Activated CD8-positive, alpha-beta T cell treated with anti-CD3 and anti-CD28 coated beads for 36 hours (primary cell): ENCODE measurements at regions not wholly inside any gene's neighbourhood (a gene's known extent, or its start where the extent isn't known, plus 50 kb on each side); places are given as distances from the start of the nearest gene placed in this dataset.

Experiments used
- ATAC-seq: fragments of 200-7000 bp; cut with Tn5 transposase; one replicate; pipeline ENCODE4 v1.10.0; 2021; ENCODE audit warnings: mild to moderate bottlenecking, moderate library complexity
- CTCF ChIA-PET: fragments of 350-600 bp; sonication (Branson Sonifier 250); formaldehyde crosslinking; loops from one replicate; lab custom pipeline; 2021; ENCODE audit warnings: antibody characterized with exemption; lab: Charles Lee
- POLR2A ChIA-PET: fragments of 350-600 bp; sonication (Branson Sonifier 250); formaldehyde crosslinking; loops from one replicate; lab custom pipeline; 2021; ENCODE audit warnings: antibody characterized with exemption; lab: Charles Lee
- DNase-seq: peaks from one replicate; pipeline ENCODE4 v3.0.0-alpha.2; 2020
- H3K27ac Mint-ChIP-seq: one replicate; pipeline ENCODE4 v1.8.0; 2021; ENCODE audit warnings: mild to moderate bottlenecking, mixed read lengths
- H3K27me3 Mint-ChIP-seq: one replicate; pipeline ENCODE4 v1.8.0; 2021; ENCODE audit warnings: mixed read lengths
- H3K36me3 Mint-ChIP-seq: one replicate; pipeline ENCODE4 v1.8.0; 2021; ENCODE audit warnings: low read depth, mixed read lengths
- H3K4me1 Mint-ChIP-seq: one replicate; pipeline ENCODE4 v1.8.0; 2021; ENCODE audit warnings: low read depth, mixed read lengths
- H3K4me3 Mint-ChIP-seq: one replicate; pipeline ENCODE4 v1.8.0; 2021; ENCODE audit warnings: mild to moderate bottlenecking, moderate library complexity, mixed read lengths
- H3K9me3 Mint-ChIP-seq: one replicate; pipeline ENCODE4 v1.8.0; 2021; ENCODE audit warnings: mixed read lengths
- intact Hi-C: fragments of 100-400 bp; cut with micrococcal nuclease; formaldehyde crosslinking; loops from one replicate; pipeline ENCODE4 v1.10.0; 2022
- TF ChIP-seq, protein P1 (sequence below): fragments of 200-600 bp; IDR thresholded peaks from one replicate; pipeline ENCODE4 v1.8.0; 2022; ENCODE audit warnings: antibody characterized with exemption, mild to moderate bottlenecking

DNA sequence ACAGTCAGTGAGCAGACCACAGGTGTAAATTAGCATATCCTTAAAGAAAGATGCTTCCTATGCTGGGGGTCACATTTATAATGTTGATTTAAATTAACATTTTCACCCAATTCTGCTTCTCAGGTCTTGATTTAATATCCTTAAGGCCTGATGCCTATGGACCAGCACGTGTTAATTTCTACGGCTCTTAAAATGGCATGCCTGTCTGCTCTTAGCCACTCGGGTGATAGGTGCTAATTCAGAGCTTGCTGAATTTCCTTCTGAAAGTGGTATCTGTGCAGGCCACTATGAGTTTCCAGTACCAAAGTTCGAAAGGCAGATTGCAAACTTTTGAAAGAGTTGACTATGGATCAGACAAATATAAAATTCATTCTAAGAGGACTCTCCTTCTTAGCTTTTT, 487.4 kb upstream of the ADGRL2 start:
- no peaks in the 10 kb centered on the region for H3K4me1 Mint-ChIP-seq
- TF ChIP-seq, protein P1, sequence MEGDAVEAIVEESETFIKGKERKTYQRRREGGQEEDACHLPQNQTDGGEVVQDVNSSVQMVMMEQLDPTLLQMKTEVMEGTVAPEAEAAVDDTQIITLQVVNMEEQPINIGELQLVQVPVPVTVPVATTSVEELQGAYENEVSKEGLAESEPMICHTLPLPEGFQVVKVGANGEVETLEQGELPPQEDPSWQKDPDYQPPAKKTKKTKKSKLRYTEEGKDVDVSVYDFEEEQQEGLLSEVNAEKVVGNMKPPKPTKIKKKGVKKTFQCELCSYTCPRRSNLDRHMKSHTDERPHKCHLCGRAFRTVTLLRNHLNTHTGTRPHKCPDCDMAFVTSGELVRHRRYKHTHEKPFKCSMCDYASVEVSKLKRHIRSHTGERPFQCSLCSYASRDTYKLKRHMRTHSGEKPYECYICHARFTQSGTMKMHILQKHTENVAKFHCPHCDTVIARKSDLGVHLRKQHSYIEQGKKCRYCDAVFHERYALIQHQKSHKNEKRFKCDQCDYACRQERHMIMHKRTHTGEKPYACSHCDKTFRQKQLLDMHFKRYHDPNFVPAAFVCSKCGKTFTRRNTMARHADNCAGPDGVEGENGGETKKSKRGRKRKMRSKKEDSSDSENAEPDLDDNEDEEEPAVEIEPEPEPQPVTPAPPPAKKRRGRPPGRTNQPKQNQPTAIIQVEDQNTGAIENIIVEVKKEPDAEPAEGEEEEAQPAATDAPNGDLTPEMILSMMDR, result no peak
- intact Hi-C loops, result no loop called here
- H3K36me3 Mint-ChIP-seq, result no peaks in the 10 kb centered on the region
- DNase-seq (no peak), ATAC-seq (no peak)
- H3K27me3 Mint-ChIP-seq, result no peaks in the 10 kb centered on the region
- H3K4me3 Mint-ChIP-seq, result no peak overlapping the region
- H3K27ac Mint-ChIP-seq, result no peak overlapping the region
- CTCF ChIA-PET, result no interaction called here
- no peaks in the 10 kb centered on the region for H3K9me3 Mint-ChIP-seq
- POLR2A ChIA-PET, result no interaction called here

- no peak overlapping the region for H3K27ac Mint-ChIP-seq
- H3K4me3 Mint-ChIP-seq, result no peak overlapping the region
- ChIA-PET CTCF (no interaction called here), POLR2A (no interaction called here)
- H3K27me3 Mint-ChIP-seq, result no peaks in the 10 kb centered on the region
- no peaks in the 10 kb centered on the region for H3K9me3 Mint-ChIP-seq
- intact Hi-C loops, result no loop called here
- no peaks in the 10 kb centered on the region for H3K4me1 Mint-ChIP-seq
- H3K36me3 Mint-ChIP-seq, result no peaks in the 10 kb centered on the region
- TF ChIP-seq, protein P1, result no peak
- ATAC-seq (no peak), DNase-seq (no peak)
These were observed 488.4 kb upstream of the ADGRL2 start for GRCh38 chr1:81312272-81312754.

DNA sequence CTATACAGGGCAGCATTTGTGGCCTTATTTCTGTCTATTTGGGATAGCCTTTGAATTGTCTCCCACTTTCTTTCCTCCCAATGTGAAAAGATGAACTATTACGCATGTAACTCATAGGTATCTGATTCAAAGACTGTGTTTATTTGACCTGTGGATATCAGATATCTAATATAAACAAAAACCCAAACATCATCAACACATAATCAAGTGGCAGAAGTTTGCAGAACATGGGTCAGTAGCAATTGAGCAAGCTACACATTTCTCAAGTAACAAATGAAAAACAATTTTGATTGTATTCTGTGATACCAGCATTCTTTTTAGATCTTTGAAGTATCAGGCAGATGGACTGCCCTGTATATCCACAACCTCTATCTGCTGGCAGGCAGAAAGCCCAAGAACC, 490.5 kb upstream of the ADGRL2 start:
- ChIA-PET POLR2A (no interaction called here), CTCF (no interaction called here)
- Mint-ChIP-seq H3K4me3 (no peak overlapping the region), H3K27me3 (no peaks in the 10 kb centered on the region), H3K9me3 (no peaks in the 10 kb centered on the region), H3K36me3 (no peaks in the 10 kb centered on the region), H3K27ac (no peak overlapping the region), H3K4me1 (no peaks in the 10 kb centered on the region)
- ATAC-seq (no peak), DNase-seq (no peak)
- TF ChIP-seq, protein P1, result no peak
- intact Hi-C loops, result no loop called here

- ChIA-PET CTCF (no interaction called here), POLR2A (no interaction called here)
- Mint-ChIP-seq H3K9me3 (peaks cover 1% of the 10 kb centered on the region), H3K4me3 (no peak overlapping the region), H3K4me1 (no peaks in the 10 kb centered on the region), H3K27me3 (no peaks in the 10 kb centered on the region), H3K27ac (no peak overlapping the region), H3K36me3 (no peaks in the 10 kb centered on the region)
- TF ChIP-seq, protein P1, result no peak
- DNase-seq, result no peak
- ATAC-seq, result no peak
- intact Hi-C loops, result no loop called here
These were observed 492.5 kb upstream of the ADGRL2 start for GRCh38 chr1:81308191-81308590.

DNA sequence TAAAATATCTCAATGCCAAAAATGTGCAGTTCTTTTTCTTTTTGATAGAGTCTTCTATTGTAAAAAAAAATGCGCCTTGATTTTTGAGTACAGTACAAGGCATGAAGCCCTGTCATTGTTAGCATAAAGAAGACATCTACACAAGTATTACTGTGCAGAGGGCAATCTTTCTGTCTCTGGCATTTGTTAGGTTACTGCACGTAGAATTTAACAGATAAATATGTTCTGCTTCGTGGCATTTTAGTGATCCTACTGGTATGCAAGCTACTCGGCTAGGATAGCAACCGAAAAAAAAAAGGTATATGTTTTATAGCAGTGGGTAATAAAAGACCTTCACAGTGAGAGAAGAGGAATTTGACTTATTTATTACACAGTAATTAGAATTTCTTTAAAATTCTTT, 492.9 kb upstream of the ADGRL2 start:
- H3K27ac Mint-ChIP-seq, result no peak overlapping the region
- peaks cover 3% of the 10 kb centered on the region for H3K9me3 Mint-ChIP-seq
- CTCF ChIA-PET, result no interaction called here
- H3K4me3 Mint-ChIP-seq, result no peak overlapping the region
- H3K27me3 Mint-ChIP-seq, result no peaks in the 10 kb centered on the region
- no peaks in the 10 kb centered on the region for H3K4me1 Mint-ChIP-seq
- no peak for DNase-seq
- H3K36me3 Mint-ChIP-seq, result no peaks in the 10 kb centered on the region
- ATAC-seq, result no peak
- intact Hi-C loops, result no loop called here
- POLR2A ChIA-PET, result no interaction called here
- TF ChIP-seq, protein P1, result no peak
